HEK293 (cell line): ENCODE measurements at regions not wholly inside any gene's neighbourhood (a gene's known extent, or its start where the extent isn't known, plus 50 kb on each side); places are given as distances from the start of the nearest gene placed in this dataset.

Experiments used
- HOXD13 ChIP-seq: sonication (generic); formaldehyde crosslinking; IDR thresholded peaks from 2 replicates; pipeline ENCODE4 v1.8.0; 2022; ENCODE audit warnings: missing genetic modification reagents, borderline replicate concordance
- ZBTB49 ChIP-seq: fragments of 450-650 bp; formaldehyde crosslinking; IDR thresholded peaks from 2 replicates; pipeline ENCODE4 v1.5.1; 2016; ENCODE audit warnings: missing biosample characterization, missing genetic modification characterization, low read depth
- ZNF121 ChIP-seq: fragments of 450-650 bp; formaldehyde crosslinking; IDR thresholded peaks from 2 replicates; pipeline ENCODE4 v1.5.1; 2016; ENCODE audit warnings: missing biosample characterization, missing genetic modification characterization
- ZNF274 ChIP-seq, 2 experiments: fragments of 200-500 bp in 1 of 2; fragments of 450-650 bp in 1 of 2; sonication (Bioruptor generic) in 1 of 2; formaldehyde crosslinking in 1 of 2; IDR thresholded peaks; 2 replicates each; pipeline versions ENCODE4 v1.5.1 to v1.6.1; 2014 to 2016; ENCODE audit warnings: borderline replicate concordance in 1 of 2, inconsistent platforms in 1 of 2, low read length in 1 of 2, missing biosample characterization in 1 of 2, missing genetic modification characterization in 1 of 2
- ZNF280D ChIP-seq: fragments of 450-650 bp; formaldehyde crosslinking; IDR thresholded peaks from 2 replicates; pipeline ENCODE4 v1.5.1; 2016; ENCODE audit warnings: missing biosample characterization, missing genetic modification characterization
- ZNF335 ChIP-seq: fragments of 450-650 bp; formaldehyde crosslinking; conservative IDR thresholded peaks from 2 replicates; pipeline ENCODE4 v1.5.1; 2016; ENCODE audit warnings: missing biosample characterization, missing genetic modification characterization
- ZNF423 ChIP-seq: fragments of 450-650 bp; formaldehyde crosslinking; IDR thresholded peaks from 2 replicates; pipeline ENCODE4 v1.5.1; 2016; ENCODE audit warnings: missing biosample characterization, missing genetic modification characterization
- TF ChIP-seq, protein P1 (sequence below): fragments of 450-650 bp; formaldehyde crosslinking; IDR thresholded peaks from 2 replicates; pipeline ENCODE4 v1.5.1; 2016; ENCODE audit warnings: missing biosample characterization, missing genetic modification characterization
- TF ChIP-seq, protein P2 (sequence below): fragments of 450-650 bp; formaldehyde crosslinking; IDR thresholded peaks from 2 replicates; pipeline ENCODE4 v1.5.1; 2016; ENCODE audit warnings: missing biosample characterization, missing genetic modification characterization, low read depth

- TF ChIP-seq, protein P1, sequence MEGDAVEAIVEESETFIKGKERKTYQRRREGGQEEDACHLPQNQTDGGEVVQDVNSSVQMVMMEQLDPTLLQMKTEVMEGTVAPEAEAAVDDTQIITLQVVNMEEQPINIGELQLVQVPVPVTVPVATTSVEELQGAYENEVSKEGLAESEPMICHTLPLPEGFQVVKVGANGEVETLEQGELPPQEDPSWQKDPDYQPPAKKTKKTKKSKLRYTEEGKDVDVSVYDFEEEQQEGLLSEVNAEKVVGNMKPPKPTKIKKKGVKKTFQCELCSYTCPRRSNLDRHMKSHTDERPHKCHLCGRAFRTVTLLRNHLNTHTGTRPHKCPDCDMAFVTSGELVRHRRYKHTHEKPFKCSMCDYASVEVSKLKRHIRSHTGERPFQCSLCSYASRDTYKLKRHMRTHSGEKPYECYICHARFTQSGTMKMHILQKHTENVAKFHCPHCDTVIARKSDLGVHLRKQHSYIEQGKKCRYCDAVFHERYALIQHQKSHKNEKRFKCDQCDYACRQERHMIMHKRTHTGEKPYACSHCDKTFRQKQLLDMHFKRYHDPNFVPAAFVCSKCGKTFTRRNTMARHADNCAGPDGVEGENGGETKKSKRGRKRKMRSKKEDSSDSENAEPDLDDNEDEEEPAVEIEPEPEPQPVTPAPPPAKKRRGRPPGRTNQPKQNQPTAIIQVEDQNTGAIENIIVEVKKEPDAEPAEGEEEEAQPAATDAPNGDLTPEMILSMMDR (tag by site-specific recombination): no peak
- no peak for TF ChIP-seq ZBTB49 (tag by site-specific recombination)
- no peak for TF ChIP-seq ZNF274 (IDR thresholded peaks at IDR 0.05; ENCODE audit: low read length)
- no peak for TF ChIP-seq ZNF274 (tag by site-specific recombination; IDR thresholded peaks at IDR 0.05; ENCODE audit: borderline replicate concordance)
- TF ChIP-seq HOXD13 (CRISPR knock-in tag): no peak
- TF ChIP-seq, protein P2, sequence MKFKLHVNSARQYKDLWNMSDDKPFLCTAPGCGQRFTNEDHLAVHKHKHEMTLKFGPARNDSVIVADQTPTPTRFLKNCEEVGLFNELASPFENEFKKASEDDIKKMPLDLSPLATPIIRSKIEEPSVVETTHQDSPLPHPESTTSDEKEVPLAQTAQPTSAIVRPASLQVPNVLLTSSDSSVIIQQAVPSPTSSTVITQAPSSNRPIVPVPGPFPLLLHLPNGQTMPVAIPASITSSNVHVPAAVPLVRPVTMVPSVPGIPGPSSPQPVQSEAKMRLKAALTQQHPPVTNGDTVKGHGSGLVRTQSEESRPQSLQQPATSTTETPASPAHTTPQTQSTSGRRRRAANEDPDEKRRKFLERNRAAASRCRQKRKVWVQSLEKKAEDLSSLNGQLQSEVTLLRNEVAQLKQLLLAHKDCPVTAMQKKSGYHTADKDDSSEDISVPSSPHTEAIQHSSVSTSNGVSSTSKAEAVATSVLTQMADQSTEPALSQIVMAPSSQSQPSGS (tag by site-specific recombination): no peak
- TF ChIP-seq ZNF335 (tag by site-specific recombination): no peak
- no peak for TF ChIP-seq ZNF280D
- no peak for TF ChIP-seq ZNF423
- TF ChIP-seq ZNF121 (tag by site-specific recombination): no peak
Observed at GRCh38 chr14:22044193-22044592, 370.6 kb upstream of the OR4E1 start.
